ENCODE measurements at regions not wholly inside any gene's neighbourhood (a gene's known extent, or its start where the extent isn't known, plus 50 kb on each side); places are given as distances from the start of the nearest gene placed in this dataset.

GRCh38 chr2:33911327-33911726 lies 312.2 kb upstream of the FAM98A start:
- no peak for TF ChIP-seq SALL2 (tag by site-specific recombination; IDR thresholded peaks at IDR 0.05; ENCODE audit: borderline replicate concordance)
- TF ChIP-seq ZNF324 (tag by site-specific recombination; IDR thresholded peaks at IDR 0.05): no peak
- no peak for TF ChIP-seq TRIM28 (IDR thresholded peaks at IDR 0.05; ENCODE audit: borderline replicate concordance, low read length)
- TF ChIP-seq ZNF747 (tag by site-specific recombination; IDR thresholded peaks at IDR 0.05): no peak
- no peak for TF ChIP-seq ZEB2 (tag by site-specific recombination; IDR thresholded peaks at IDR 0.05)

Data from HEK293 (cell line).